GM23338 (cell line): ENCODE measurements at regions not wholly inside any gene's neighbourhood (a gene's known extent, or its start where the extent isn't known, plus 50 kb on each side); places are given as distances from the start of the nearest gene placed in this dataset.

Experiments
- CREB1 ChIP-seq: fragments of 250-450 bp; sonication (Bioruptor Pico); IDR thresholded peaks from 2 replicates; pipeline ENCODE4 v1.5.0; 2020; ENCODE audit warnings: low read depth, mild to moderate bottlenecking, moderate library complexity
- CTCF ChIP-seq, 2 experiments: fragments of 200-600 bp in 1 of 2; sonication (generic) in 1 of 2; conservative IDR thresholded peaks; 2 replicates each; pipeline versions ENCODE4 v1.5.1 to v1.6.1; 2016 to 2017; ENCODE audit warnings: antibody characterized with exemption in 2 of 2, low read depth in 2 of 2, mild to moderate bottlenecking in 2 of 2, moderate library complexity in 1 of 2
- ETS1 ChIP-seq: IDR thresholded peaks from 2 replicates; pipeline ENCODE4 v1.6.1; 2016; ENCODE audit warnings: antibody characterized with exemption
- EZH2 ChIP-seq: fragments of 200-600 bp; sonication (generic); IDR thresholded peaks from one replicate; pipeline ENCODE4 v1.8.0; 2017; ENCODE audit warnings: antibody characterized with exemption, mild to moderate bottlenecking, low read depth; ENCODE audit not compliant: unreplicated experiment
- EZH2phosphoT487 ChIP-seq: fragments of 200-600 bp; sonication (generic); IDR thresholded peaks from one replicate; pipeline ENCODE4 v1.8.1; 2018; ENCODE audit warnings: antibody characterized with exemption; ENCODE audit not compliant: unreplicated experiment
- JUNB ChIP-seq: IDR thresholded peaks from one replicate; pipeline ENCODE4 v1.6.1; 2016; ENCODE audit warnings: antibody characterized with exemption; ENCODE audit not compliant: unreplicated experiment
- NANOG ChIP-seq: IDR thresholded peaks from 2 replicates; pipeline ENCODE4 v1.6.1; 2016; ENCODE audit warnings: antibody characterized with exemption, borderline replicate concordance
- POLR2AphosphoS5 ChIP-seq: IDR thresholded peaks from 2 replicates; pipeline ENCODE4 v1.6.1; 2016; ENCODE audit warnings: antibody characterized with exemption, low read depth
- REST ChIP-seq: IDR thresholded peaks from one replicate; pipeline ENCODE4 v1.6.1; 2018; ENCODE audit warnings: antibody characterized with exemption; ENCODE audit not compliant: unreplicated experiment
- ZNF331 ChIP-seq: fragments of 250-450 bp; sonication (Bioruptor Pico); IDR thresholded peaks from 2 replicates; pipeline ENCODE4 v1.5.0; 2020; ENCODE audit warnings: low read depth, mild to moderate bottlenecking, moderate library complexity
- ZNF462 ChIP-seq: fragments of 250-450 bp; sonication (Bioruptor Pico); IDR thresholded peaks from 2 replicates; pipeline ENCODE4 v1.5.0; 2020; ENCODE audit warnings: mild to moderate bottlenecking, moderate library complexity

GRCh38 chr2:7740114-7740513, 822.9 kb downstream of the RNF144A start:
- 0 out of 4 replicates have a peak, but pooled peaks of 1 of the 2 experiments have one; percentile 19 for TF ChIP-seq CTCF (conservative IDR thresholded peaks at IDR 0.05; ENCODE audit: low read depth in 2 of 2)
- TF ChIP-seq CREB1 (CRISPR knock-in tag), result no peak
- TF ChIP-seq EZH2, result no peak
- TF ChIP-seq ZNF462 (CRISPR knock-in tag), result no peak
- no peak for TF ChIP-seq REST
- TF ChIP-seq POLR2AphosphoS5, result no peak
- no peak for TF ChIP-seq EZH2phosphoT487
- no peak for TF ChIP-seq JUNB
- no peak for TF ChIP-seq ETS1
- TF ChIP-seq ZNF331, result no peak
- no peak for TF ChIP-seq NANOG
